Astrocyte of the spinal cord (primary cell): ENCODE measurements at regions not wholly inside any gene's neighbourhood (a gene's known extent, or its start where the extent isn't known, plus 50 kb on each side); places are given as distances from the start of the nearest gene placed in this dataset.

ENCODE experiments used
- DNase-seq: peaks from one replicate; pipeline ENCODE4 v3.0.0; 2011; ENCODE audit warnings: low read depth, low spot score
- H3K4me3 ChIP-seq: 2 replicates; pipeline ENCODE4 v1.5.1; 2011; ENCODE audit warnings: low read depth, mild to moderate bottlenecking, low read length, moderate library complexity
- in situ Hi-C: cut with HindIII; loops from 2 replicates; pipeline ENCODE4 v1.10.0; 2017; ENCODE audit warnings: low sequenced_read_pairs
- TF ChIP-seq, protein P1 (sequence below): IDR thresholded peaks from 2 replicates; pipeline ENCODE4 v1.5.1; 2012; ENCODE audit warnings: low read depth, mild to moderate bottlenecking, low read length, inconsistent platforms

DNA sequence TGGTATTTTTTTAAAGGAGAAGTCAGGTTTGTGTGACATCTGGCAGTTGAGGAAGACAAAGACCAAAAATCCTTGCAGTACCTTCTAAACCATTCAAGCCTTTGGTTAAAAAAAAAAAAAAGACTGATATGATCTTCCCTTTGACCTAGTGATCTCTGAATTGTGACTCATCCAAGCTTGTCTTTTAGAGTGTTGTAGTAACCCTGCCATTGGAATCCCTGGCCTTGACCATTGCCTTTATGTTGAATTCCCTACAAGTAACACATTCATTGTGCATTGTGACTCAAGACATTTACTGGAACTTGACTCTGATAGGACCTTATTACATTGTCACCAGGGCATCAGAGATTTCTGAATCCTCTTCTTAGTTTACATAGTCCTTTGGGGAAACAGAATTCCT lies 1469.0 kb downstream of the TECRL start:
- TF ChIP-seq, protein P1, sequence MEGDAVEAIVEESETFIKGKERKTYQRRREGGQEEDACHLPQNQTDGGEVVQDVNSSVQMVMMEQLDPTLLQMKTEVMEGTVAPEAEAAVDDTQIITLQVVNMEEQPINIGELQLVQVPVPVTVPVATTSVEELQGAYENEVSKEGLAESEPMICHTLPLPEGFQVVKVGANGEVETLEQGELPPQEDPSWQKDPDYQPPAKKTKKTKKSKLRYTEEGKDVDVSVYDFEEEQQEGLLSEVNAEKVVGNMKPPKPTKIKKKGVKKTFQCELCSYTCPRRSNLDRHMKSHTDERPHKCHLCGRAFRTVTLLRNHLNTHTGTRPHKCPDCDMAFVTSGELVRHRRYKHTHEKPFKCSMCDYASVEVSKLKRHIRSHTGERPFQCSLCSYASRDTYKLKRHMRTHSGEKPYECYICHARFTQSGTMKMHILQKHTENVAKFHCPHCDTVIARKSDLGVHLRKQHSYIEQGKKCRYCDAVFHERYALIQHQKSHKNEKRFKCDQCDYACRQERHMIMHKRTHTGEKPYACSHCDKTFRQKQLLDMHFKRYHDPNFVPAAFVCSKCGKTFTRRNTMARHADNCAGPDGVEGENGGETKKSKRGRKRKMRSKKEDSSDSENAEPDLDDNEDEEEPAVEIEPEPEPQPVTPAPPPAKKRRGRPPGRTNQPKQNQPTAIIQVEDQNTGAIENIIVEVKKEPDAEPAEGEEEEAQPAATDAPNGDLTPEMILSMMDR: no peak
- H3K4me3 ChIP-seq: no peak overlapping the region
- no peak for DNase-seq
- in situ Hi-C loops: no loop called here

DNA sequence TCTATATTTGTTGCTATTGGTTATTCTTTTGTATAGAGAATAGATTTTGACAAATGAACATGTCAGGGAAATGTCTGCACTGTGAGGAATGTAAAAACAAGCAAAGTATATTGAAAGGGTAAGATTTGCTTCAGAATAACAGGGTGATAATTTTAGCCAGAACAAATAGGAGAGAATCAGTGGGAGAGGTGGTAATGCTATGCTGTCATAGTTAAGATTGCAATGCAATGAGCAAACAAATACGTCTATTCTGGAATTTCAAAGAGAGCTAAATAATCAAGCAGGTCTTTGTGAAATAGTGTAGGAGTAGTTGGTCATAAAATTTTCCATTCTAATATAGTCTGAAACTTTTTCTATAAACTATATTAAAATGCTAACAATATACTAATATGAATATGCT lies 1478.4 kb downstream of the TECRL start:
- TF ChIP-seq, protein P1: no peak
- in situ Hi-C loops: no loop called here
- no peak for DNase-seq
- no peak overlapping the region for H3K4me3 ChIP-seq

DNA sequence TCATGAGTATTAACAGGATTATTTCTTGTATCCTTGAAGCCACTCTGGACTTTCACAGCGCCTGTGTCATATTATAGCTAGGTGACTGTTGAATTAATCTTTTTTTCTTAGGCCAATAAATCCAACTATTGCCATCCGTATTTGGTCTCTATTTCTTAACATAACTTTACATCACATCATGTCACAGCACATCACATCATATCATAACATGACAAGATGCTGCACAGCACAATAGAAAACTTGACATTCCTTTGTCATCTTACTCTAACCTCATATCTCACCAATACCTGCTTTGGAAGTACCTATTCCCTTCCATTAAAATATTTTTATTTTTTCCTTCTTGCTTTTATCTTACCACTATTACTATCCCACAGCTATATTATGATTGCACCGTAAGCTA lies 1480.8 kb downstream of the TECRL start:
- TF ChIP-seq, protein P1: no peak
- no peak for DNase-seq
- in situ Hi-C loops: no loop called here
- no peak overlapping the region for H3K4me3 ChIP-seq

DNA sequence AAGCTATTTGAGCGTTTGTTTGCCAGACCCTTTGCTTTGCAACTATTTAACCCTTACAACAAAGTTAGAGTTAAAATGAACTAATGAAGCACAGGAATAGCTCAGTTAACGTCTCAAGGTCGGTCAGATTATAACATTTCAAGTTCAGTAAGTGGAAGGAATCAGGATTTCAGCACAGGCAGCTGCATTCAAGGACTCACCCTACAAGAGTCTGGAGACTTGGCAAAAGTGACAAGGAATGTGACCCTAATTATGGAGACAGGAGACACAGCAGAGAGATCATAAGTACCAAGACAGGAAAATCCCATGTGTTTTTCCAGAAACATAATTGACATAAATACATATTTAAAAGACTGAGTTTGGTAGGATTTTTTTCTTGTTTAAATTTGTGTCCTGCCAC lies 1481.7 kb downstream of the TECRL start:
- DNase-seq: no peak
- TF ChIP-seq, protein P1: no peak
- H3K4me3 ChIP-seq: no peak overlapping the region
- in situ Hi-C loops: no loop called here

DNA sequence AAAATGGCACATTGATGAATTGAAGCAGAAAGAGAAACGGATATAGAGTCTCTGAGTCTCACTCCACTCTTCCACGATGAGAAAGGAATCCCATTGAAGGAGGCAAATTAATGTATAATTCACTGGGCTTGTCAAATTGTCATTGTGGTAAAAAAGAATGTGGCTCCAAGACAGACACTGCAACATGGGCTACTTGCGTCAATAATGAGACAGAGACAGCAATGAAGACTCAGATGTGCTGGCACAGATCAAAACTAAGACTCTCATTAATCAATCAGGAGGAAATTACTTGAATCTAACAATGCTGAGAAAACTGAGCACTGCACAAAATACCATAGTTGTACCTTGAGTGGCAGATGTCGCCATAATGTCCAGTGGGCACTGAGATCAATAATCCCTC lies 1485.5 kb downstream of the TECRL start:
- no peak for DNase-seq
- in situ Hi-C loops: no loop called here
- no peak overlapping the region for H3K4me3 ChIP-seq
- TF ChIP-seq, protein P1: no peak

DNA sequence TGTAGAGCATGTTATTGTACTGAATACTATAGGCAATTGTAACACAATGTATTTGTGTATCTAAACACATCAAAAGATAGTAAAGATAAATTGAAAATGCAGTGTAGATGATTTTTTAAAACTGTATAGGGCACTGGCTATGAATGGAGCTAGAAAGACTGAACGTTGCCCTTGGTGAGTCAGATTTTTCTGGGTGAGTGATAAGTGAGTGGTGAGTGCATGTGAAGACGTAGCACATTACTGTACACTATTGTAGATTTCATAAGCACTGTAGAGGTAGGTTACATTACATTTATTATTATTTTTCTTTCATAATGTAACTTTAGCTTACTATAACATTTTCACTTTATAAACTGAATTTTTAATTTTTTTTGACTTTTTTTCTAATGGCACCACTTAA lies 1491.6 kb downstream of the TECRL start:
- TF ChIP-seq, protein P1: no peak
- no peak for DNase-seq
- in situ Hi-C loops: no loop called here
- H3K4me3 ChIP-seq: no peak overlapping the region

DNA sequence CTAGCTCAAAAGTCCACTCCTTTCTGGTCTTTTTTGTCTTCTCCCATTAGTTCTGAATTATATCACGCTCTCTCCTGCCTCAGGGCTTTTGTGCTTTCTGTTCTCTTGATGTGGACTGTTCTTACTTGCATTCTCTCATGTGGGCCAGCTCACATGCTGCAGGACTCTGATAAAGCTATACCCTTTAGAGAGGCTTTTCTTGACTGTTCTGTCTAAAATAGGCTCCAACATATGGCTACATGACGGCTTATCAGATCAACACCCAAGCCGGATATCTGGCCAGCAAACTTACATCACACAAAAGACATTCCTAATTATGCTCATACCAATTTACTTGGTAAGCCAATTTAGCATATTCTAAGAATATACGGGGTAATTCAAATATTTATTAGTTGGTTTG lies 1494.5 kb downstream of the TECRL start:
- TF ChIP-seq, protein P1: no peak
- no peak overlapping the region for H3K4me3 ChIP-seq
- no peak for DNase-seq
- in situ Hi-C loops: no loop called here
